RWPE1 (cell line): ENCODE measurements at regions not wholly inside any gene's neighbourhood (a gene's known extent, or its start where the extent isn't known, plus 50 kb on each side); places are given as distances from the start of the nearest gene placed in this dataset.

Experiments used
- CTCF ChIA-PET: fragments of 350-600 bp; sonication (Branson Sonifier 250); formaldehyde crosslinking; extraction: SDS; loops from one replicate; lab custom pipeline; 2021; lab: Yijun Ruan, JAX
- POLR2A ChIA-PET: fragments of 400-600 bp; formaldehyde crosslinking; extraction: SDS; loops from one replicate; lab custom pipeline; 2020; ENCODE audit warnings: antibody characterized with exemption; ENCODE audit not compliant: low non-redundant PET; lab: Yijun Ruan, JAX
- DNase-seq: peaks from one replicate; pipeline ENCODE4 v3.0.0; 2012; ENCODE audit warnings: low spot score
- H3K27ac ChIP-seq: fragments of 450-650 bp; 2 replicates; pipeline ENCODE4 v1.5.1; 2017
- CTCF ChIP-seq: fragments of 450-650 bp; conservative IDR thresholded peaks from 2 replicates; pipeline ENCODE4 v1.5.1; 2017; ENCODE audit warnings: low read depth, mild to moderate bottlenecking

- H3K27ac ChIP-seq = no peak overlapping the region
- POLR2A ChIA-PET = no interaction called here
- CTCF ChIA-PET = no interaction called here
- TF ChIP-seq CTCF = no peak
- no peak for DNase-seq
Observed at GRCh38 chr13:103539721-103540381, 473.6 kb upstream of the SLC10A2 start.

- ChIA-PET CTCF (no interaction called here), POLR2A (no interaction called here)
- DNase-seq = no peak
- no peak for TF ChIP-seq CTCF
- no peak overlapping the region for H3K27ac ChIP-seq
Observed at GRCh38 chr13:103539265-103539664, 473.0 kb upstream of the SLC10A2 start.

GRCh38 chr13:103537616-103538015, 471.4 kb upstream of the SLC10A2 start:
- DNase-seq = no peak
- TF ChIP-seq CTCF = no peak
- POLR2A ChIA-PET = no interaction called here
- H3K27ac ChIP-seq = no peak overlapping the region
- CTCF ChIA-PET = interaction anchor here (0.5 kb wide), 1 partner anchor 207 kb away, joined by 3 read pairs; no protein-coding TSS in a partner anchor

- POLR2A ChIA-PET = no interaction called here
- no peak overlapping the region for H3K27ac ChIP-seq
- CTCF ChIA-PET = no interaction called here
- DNase-seq = no peak
- no peak for TF ChIP-seq CTCF
Observed at GRCh38 chr13:103531278-103531677, 465.1 kb upstream of the SLC10A2 start.

GRCh38 chr13:103528437-103528836, 462.2 kb upstream of the SLC10A2 start:
- POLR2A ChIA-PET = no interaction called here
- DNase-seq = no peak
- H3K27ac ChIP-seq = no peak overlapping the region
- TF ChIP-seq CTCF = no peak
- CTCF ChIA-PET = no interaction called here

GRCh38 chr13:103525530-103525929, 459.3 kb upstream of the SLC10A2 start:
- ChIA-PET POLR2A (no interaction called here), CTCF (no interaction called here)
- no peak for DNase-seq
- H3K27ac ChIP-seq = no peak overlapping the region
- TF ChIP-seq CTCF = no peak
